Endothelial cell of umbilical vein (primary cell): ENCODE measurements at regions not wholly inside any gene's neighbourhood (a gene's known extent, or its start where the extent isn't known, plus 50 kb on each side); places are given as distances from the start of the nearest gene placed in this dataset.

Experiments
- BruUV-seq: library from RNA; stranded (reverse); fragments of 400-500 nt; replicated peaks from 2 replicates; lab custom pipeline; 2021; lab: Mats Ljungman, UMichigan
- CTCF ChIA-PET: fragments of 300-600, 350-600 bp; sonication (Branson Sonifier 250); formaldehyde crosslinking; loops from one replicate; lab custom pipeline; 2021; ENCODE audit warnings: antibody characterized with exemption, inconsistent platforms; lab: Charles Lee
- POLR2A ChIA-PET: fragments of 300-600, 350-600 bp; sonication (Branson Sonifier 250); formaldehyde crosslinking; loops from one replicate; lab custom pipeline; 2021; ENCODE audit warnings: antibody characterized with exemption, inconsistent platforms; lab: Charles Lee
- DNase-seq: peaks from one replicate; pipeline ENCODE4 v3.0.0-alpha.2; 2011; ENCODE audit warnings: low read depth, low spot score
- FAIRE-seq: peaks from 2 replicates; lab custom pipeline; 2011; peaks lifted over from hg19 to GRCh38; lab: Jason Lieb, UNC
- H2AFZ ChIP-seq: 2 replicates; pipeline ENCODE4 v1.6.0; 2012; ENCODE audit warnings: low read depth, low read length, control low read depth, inconsistent platforms
- H3K27ac ChIP-seq: 2 replicates; pipeline ENCODE4 v1.5.1; 2011; ENCODE audit warnings: low read depth, mild to moderate bottlenecking, control low read depth, low read length, moderate library complexity; ENCODE audit not compliant: insufficient read depth
- H3K27me3 ChIP-seq, 2 experiments: 2 replicates each; pipeline versions ENCODE4 v1.6.0 to v1.6.1; 2011; ENCODE audit warnings: low read length in 2 of 2, mixed read lengths in 1 of 2; ENCODE audit not compliant: control insufficient read depth in 2 of 2, insufficient read depth in 2 of 2
- H3K36me3 ChIP-seq, 2 experiments: 2 replicates in 1 of 2; 3 replicates in 1 of 2; pipeline ENCODE4 v1.5.1; 2011; ENCODE audit warnings: low read length in 2 of 2, mild to moderate bottlenecking in 1 of 2, moderate library complexity in 1 of 2; ENCODE audit not compliant: control insufficient read depth in 2 of 2, insufficient read depth in 2 of 2; ENCODE audit errors: extremely low read depth in 1 of 2
- H3K4me1 ChIP-seq: 3 replicates; pipeline ENCODE4 v1.5.1; 2011; ENCODE audit warnings: mild to moderate bottlenecking, low read length; ENCODE audit not compliant: control insufficient read depth, insufficient read depth; ENCODE audit errors: extremely low read depth
- H3K4me2 ChIP-seq: 2 replicates; pipeline ENCODE4 v1.6.1; 2011; ENCODE audit warnings: low read length, control low read depth, mixed read lengths; ENCODE audit not compliant: insufficient read depth
- H3K4me3 ChIP-seq, 3 experiments: fragments of 200-600 bp in 1 of 3; sonication (generic), shearing (Covaris generic) in 1 of 3; replicated peaks in 1 of 3; 2 replicates each; pipeline ENCODE4 v1.5.1; 2011 to 2016; ENCODE audit warnings: control low read depth in 3 of 3, low read length in 3 of 3, mild to moderate bottlenecking in 2 of 3, inconsistent platforms in 1 of 3, low read depth in 1 of 3, moderate library complexity in 1 of 3; ENCODE audit not compliant: insufficient read depth in 1 of 3
- H3K79me2 ChIP-seq: 2 replicates; pipeline ENCODE4 v1.6.0; 2012; ENCODE audit warnings: low read length, inconsistent platforms; ENCODE audit not compliant: control insufficient read depth, insufficient read depth
- H3K9ac ChIP-seq: replicated peaks from 2 replicates; pipeline ENCODE3; 2011; ENCODE audit warnings: low read length, control low read depth; ENCODE audit not compliant: insufficient read depth; ENCODE audit errors: extremely low read depth
- H3K9me1 ChIP-seq: replicated peaks from 3 replicates; pipeline ENCODE4 v1.6.0; 2011; ENCODE audit warnings: mild to moderate bottlenecking, low read length; ENCODE audit not compliant: control insufficient read depth, insufficient read depth; ENCODE audit errors: extremely low read depth
- H3K9me3 ChIP-seq: replicated peaks from 2 replicates; pipeline ENCODE4 v1.5.1; 2012; ENCODE audit warnings: low read length, inconsistent platforms; ENCODE audit not compliant: control insufficient read depth, insufficient read depth
- H4K20me1 ChIP-seq: replicated peaks from 2 replicates; pipeline ENCODE3; 2011; ENCODE audit warnings: mild to moderate bottlenecking, low read length; ENCODE audit not compliant: control insufficient read depth, insufficient read depth; ENCODE audit errors: extremely low read depth
- CTCF ChIP-seq, 2 donors: IDR thresholded peaks; 1 replicate in 1 of 2; 2 replicates in 1 of 2; pipeline ENCODE4 v1.5.1; 2011; ENCODE audit warnings: low read length in 2 of 2, mild to moderate bottlenecking in 2 of 2, moderate library complexity in 2 of 2, control low read depth in 1 of 2, inconsistent platforms in 1 of 2, low read depth in 1 of 2; ENCODE audit not compliant: insufficient read depth in 1 of 2; ENCODE audit errors: extremely low read depth in 1 of 2
- EZH2 ChIP-seq: IDR thresholded peaks from 2 replicates; pipeline ENCODE4 v1.6.1; 2012; ENCODE audit warnings: borderline replicate concordance, low read depth, mild to moderate bottlenecking, moderate library complexity, low read length, inconsistent platforms; ENCODE audit not compliant: severe bottlenecking
- FOS ChIP-seq: IDR thresholded peaks from 2 replicates; pipeline ENCODE4 v1.6.1; 2011; ENCODE audit warnings: mild to moderate bottlenecking, low read length, moderate library complexity, borderline replicate concordance; ENCODE audit not compliant: insufficient read depth
- GATA2 ChIP-seq: IDR thresholded peaks from 2 replicates; pipeline ENCODE4 v1.7.0; 2011; ENCODE audit warnings: low read depth, mild to moderate bottlenecking, moderate library complexity, mixed read lengths, low read length; ENCODE audit not compliant: insufficient read length, insufficient read depth
- JUN ChIP-seq: IDR thresholded peaks from 2 replicates; pipeline ENCODE4 v1.6.1; 2011; ENCODE audit warnings: borderline replicate concordance, low read depth; ENCODE audit not compliant: insufficient read length, insufficient read depth
- MAX ChIP-seq: IDR thresholded peaks from 2 replicates; pipeline ENCODE4 v1.6.1; 2011; ENCODE audit not compliant: insufficient read depth, insufficient read length
- MYC ChIP-seq: IDR thresholded peaks from one replicate; pipeline ENCODE4 v1.6.1; 2011; ENCODE audit warnings: mild to moderate bottlenecking, low read depth, low read length
- POLR2A ChIP-seq: IDR thresholded peaks from 2 replicates; pipeline ENCODE4 v1.6.1; 2012; ENCODE audit warnings: low read depth, mild to moderate bottlenecking, control low read depth, low read length
- POLR2AphosphoS5 ChIP-seq: IDR thresholded peaks from 2 replicates; pipeline ENCODE4 v1.6.1; 2012; ENCODE audit warnings: low read depth, mild to moderate bottlenecking, control low read depth, low read length, moderate library complexity; ENCODE audit not compliant: insufficient read depth
- dilution Hi-C: fragments of 300-500 bp; cut with MboI; formaldehyde crosslinking; loops from one replicate; pipeline ENCODE4 v1.15.0; 2019; ENCODE audit warnings: low sequenced_read_pairs; ENCODE audit not compliant: extremely low pct_ligation_motif_present
- intact Hi-C: fragments of 100-400 bp; cut with micrococcal nuclease; formaldehyde crosslinking; loops from one replicate; pipeline ENCODE4 v1.10.0; 2022

GRCh38 chr1:80375109-80375508 lies 1368.6 kb upstream of the ADGRL4 start:
- FAIRE-seq: no peak
- no peaks in the 10 kb centered on the region for H3K9me1 ChIP-seq
- TF ChIP-seq JUN: no peak
- no peak for TF ChIP-seq GATA2
- TF ChIP-seq EZH2: no peak
- no peak for TF ChIP-seq POLR2A
- no peaks in the 10 kb centered on the region for H3K36me3 ChIP-seq
- ChIA-PET POLR2A (no interaction called here), CTCF (no interaction called here)
- intact Hi-C loops (no loop called here), dilution Hi-C loops (no loop called here)
- no TSS peak for BruUV-seq
- no peaks in the 10 kb centered on the region for H4K20me1 ChIP-seq
- DNase-seq: no peak
- H2AFZ ChIP-seq: no peak overlapping the region
- H3K4me1 ChIP-seq: no peaks in the 10 kb centered on the region
- H3K9ac ChIP-seq: no peak overlapping the region
- no peak overlapping the region for H3K4me2 ChIP-seq
- no peak overlapping the region for H3K4me3 ChIP-seq
- H3K9me3 ChIP-seq: no peaks in the 10 kb centered on the region
- no peaks in the 10 kb centered on the region for H3K27me3 ChIP-seq
- no peak overlapping the region for H3K27ac ChIP-seq
- H3K79me2 ChIP-seq: no peaks in the 10 kb centered on the region

GRCh38 chr1:80369780-80370179 lies 1363.2 kb upstream of the ADGRL4 start:
- Histone ChIP-seq H3K9me3 (no peaks in the 10 kb centered on the region), H3K27ac (no peak overlapping the region), H3K4me1 (no peaks in the 10 kb centered on the region), H3K36me3 (no peaks in the 10 kb centered on the region), H3K4me2 (no peak overlapping the region), H3K9me1 (no peaks in the 10 kb centered on the region), H3K27me3 (no peaks in the 10 kb centered on the region), H3K9ac (no peak overlapping the region), H2AFZ (no peak overlapping the region), H4K20me1 (no peaks in the 10 kb centered on the region), H3K79me2 (no peaks in the 10 kb centered on the region), H3K4me3 (no peak overlapping the region)
- no peak for DNase-seq
- intact Hi-C loops: no loop called here
- no peak for FAIRE-seq
- ChIA-PET POLR2A (no interaction called here), CTCF (no interaction called here)
- BruUV-seq: no TSS peak
- no peak for TF ChIP-seq CTCF (IDR thresholded peaks at IDR 0.05; ENCODE audit: extremely low read depth in 1 of 2, insufficient read depth in 1 of 2, low read depth in 1 of 2, low read length in 2 of 2)
- no peak for TF ChIP-seq EZH2
- no peak for TF ChIP-seq JUN
- TF ChIP-seq GATA2: no peak
- TF ChIP-seq POLR2AphosphoS5: no peak
- TF ChIP-seq FOS: no peak
- no peak for TF ChIP-seq MAX
- TF ChIP-seq POLR2A: no peak
- no peak for TF ChIP-seq MYC
- dilution Hi-C loops: no loop called here
